ENCODE measurements at regions not wholly inside any gene's neighbourhood (a gene's known extent, or its start where the extent isn't known, plus 50 kb on each side); places are given as distances from the start of the nearest gene placed in this dataset.

DNA sequence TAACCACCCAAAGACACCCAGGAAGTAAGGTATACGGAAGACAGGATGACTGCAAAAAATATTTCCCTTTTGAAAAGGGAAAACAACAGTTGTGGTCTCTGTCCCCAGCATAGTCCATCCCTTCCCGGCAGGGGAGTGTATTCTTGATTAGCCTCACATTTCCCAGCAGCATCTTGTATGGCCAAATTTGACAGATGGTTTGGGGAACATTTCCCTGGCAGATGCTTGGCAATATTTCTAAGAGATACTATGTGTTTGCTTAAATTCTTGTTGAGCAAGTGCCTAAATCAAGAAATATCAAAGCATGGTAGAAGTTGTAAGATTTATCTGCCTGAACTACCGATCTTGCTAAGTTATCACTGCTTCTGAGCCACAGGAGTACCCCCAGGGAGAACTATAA, 56.9 kb upstream of the TPK1 start:
- no peak for TF ChIP-seq CTCF (IDR thresholded peaks at IDR 0.05)
- no peak for TF ChIP-seq POLR2A (IDR thresholded peaks at IDR 0.05)

All from right lobe of liver (tissue), 4 donors.